IMR-90 (cell line): ENCODE measurements at regions not wholly inside any gene's neighbourhood (a gene's known extent, or its start where the extent isn't known, plus 50 kb on each side); places are given as distances from the start of the nearest gene placed in this dataset.

ENCODE experiments used
- BHLHE40 ChIP-seq: fragments of 150-350 bp; IDR thresholded peaks from 2 replicates; pipeline ENCODE4 v1.6.1; 2016; ENCODE audit warnings: mild to moderate bottlenecking, low read depth, low read length
- ELK1 ChIP-seq: fragments of 150-350 bp; IDR thresholded peaks from 2 replicates; pipeline ENCODE4 v1.6.1; 2016; ENCODE audit warnings: low read depth, mild to moderate bottlenecking, low read length, moderate library complexity, borderline replicate concordance
- FOS ChIP-seq: fragments of 150-350 bp; IDR thresholded peaks from 2 replicates; pipeline ENCODE4 v1.6.1; 2016; ENCODE audit warnings: low read depth, low read length
- MAZ ChIP-seq: IDR thresholded peaks from 2 replicates; pipeline ENCODE4 v1.6.1; 2012; ENCODE audit warnings: low read depth, mild to moderate bottlenecking, low read length, improper control_type of control experiment, moderate library complexity, borderline replicate concordance
- POLR2A ChIP-seq: IDR thresholded peaks from 2 replicates; pipeline ENCODE4 v1.6.1; 2012; ENCODE audit warnings: mild to moderate bottlenecking, low read depth, low read length
- RAD21 ChIP-seq: IDR thresholded peaks from 2 replicates; pipeline ENCODE4 v1.6.1; 2012; ENCODE audit warnings: low read length, improper control_type of control experiment
- RCOR1 ChIP-seq: IDR thresholded peaks from 2 replicates; pipeline ENCODE4 v1.6.1; 2012; ENCODE audit warnings: mild to moderate bottlenecking, low read length, improper control_type of control experiment; ENCODE audit not compliant: insufficient replicate concordance
- USF2 ChIP-seq: fragments of 150-350 bp; IDR thresholded peaks from 2 replicates; pipeline ENCODE4 v1.6.1; 2017; ENCODE audit warnings: mild to moderate bottlenecking, antibody characterized with exemption, low read length, low read depth
- TF ChIP-seq, protein P1 (sequence below): conservative IDR thresholded peaks from 2 replicates; pipeline ENCODE4 v1.5.1; 2012; ENCODE audit warnings: mild to moderate bottlenecking, low read depth, low read length, improper control_type of control experiment

DNA sequence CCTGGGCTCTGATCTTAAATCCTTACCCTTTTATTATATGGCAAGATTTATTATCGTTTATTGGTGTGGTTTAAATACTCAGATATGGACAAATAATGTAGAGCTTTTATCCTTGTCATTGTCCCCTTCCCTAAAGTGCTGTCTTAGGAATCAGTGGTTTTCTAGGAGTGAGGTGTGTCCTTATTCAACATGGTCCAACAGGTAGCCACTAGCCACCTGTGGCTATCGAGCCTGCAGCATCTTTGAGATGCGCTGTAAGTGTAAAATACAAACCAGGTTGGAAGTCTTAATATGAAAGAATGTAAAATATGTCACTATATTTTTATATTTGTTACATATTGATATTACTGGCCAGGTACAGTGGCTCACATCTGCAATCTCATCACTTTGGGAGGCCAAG is 82.4 kb upstream of the BASP1 start:
- TF ChIP-seq RCOR1 (no peak), POLR2A (no peak), MAZ (no peak), BHLHE40 (no peak), FOS (no peak), RAD21 (no peak), USF2 (no peak), ELK1 (no peak)
- TF ChIP-seq, protein P1, sequence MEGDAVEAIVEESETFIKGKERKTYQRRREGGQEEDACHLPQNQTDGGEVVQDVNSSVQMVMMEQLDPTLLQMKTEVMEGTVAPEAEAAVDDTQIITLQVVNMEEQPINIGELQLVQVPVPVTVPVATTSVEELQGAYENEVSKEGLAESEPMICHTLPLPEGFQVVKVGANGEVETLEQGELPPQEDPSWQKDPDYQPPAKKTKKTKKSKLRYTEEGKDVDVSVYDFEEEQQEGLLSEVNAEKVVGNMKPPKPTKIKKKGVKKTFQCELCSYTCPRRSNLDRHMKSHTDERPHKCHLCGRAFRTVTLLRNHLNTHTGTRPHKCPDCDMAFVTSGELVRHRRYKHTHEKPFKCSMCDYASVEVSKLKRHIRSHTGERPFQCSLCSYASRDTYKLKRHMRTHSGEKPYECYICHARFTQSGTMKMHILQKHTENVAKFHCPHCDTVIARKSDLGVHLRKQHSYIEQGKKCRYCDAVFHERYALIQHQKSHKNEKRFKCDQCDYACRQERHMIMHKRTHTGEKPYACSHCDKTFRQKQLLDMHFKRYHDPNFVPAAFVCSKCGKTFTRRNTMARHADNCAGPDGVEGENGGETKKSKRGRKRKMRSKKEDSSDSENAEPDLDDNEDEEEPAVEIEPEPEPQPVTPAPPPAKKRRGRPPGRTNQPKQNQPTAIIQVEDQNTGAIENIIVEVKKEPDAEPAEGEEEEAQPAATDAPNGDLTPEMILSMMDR, result no peak
